NCI-H2196 treated with DMSO at 0.1 percent for 48 hours (cell line): ENCODE measurements at regions not wholly inside any gene's neighbourhood (a gene's known extent, or its start where the extent isn't known, plus 50 kb on each side); places are given as distances from the start of the nearest gene placed in this dataset.
"Not testable (repeated sequence)": the region's sequence is repeated elsewhere in the genome, so short reads cannot be mapped to it uniquely, and the experiment has no call there.

ENCODE experiments used
- DNase-seq: peaks from one replicate; lab custom pipeline; 2025; ENCODE audit not compliant: unreplicated experiment; lab: John Stamatoyannopoulos, UW

- DNase-seq, result no peak
Measured at GRCh38 chr3:35417080-35417479, 222.2 kb upstream of the ARPP21 start.

DNA sequence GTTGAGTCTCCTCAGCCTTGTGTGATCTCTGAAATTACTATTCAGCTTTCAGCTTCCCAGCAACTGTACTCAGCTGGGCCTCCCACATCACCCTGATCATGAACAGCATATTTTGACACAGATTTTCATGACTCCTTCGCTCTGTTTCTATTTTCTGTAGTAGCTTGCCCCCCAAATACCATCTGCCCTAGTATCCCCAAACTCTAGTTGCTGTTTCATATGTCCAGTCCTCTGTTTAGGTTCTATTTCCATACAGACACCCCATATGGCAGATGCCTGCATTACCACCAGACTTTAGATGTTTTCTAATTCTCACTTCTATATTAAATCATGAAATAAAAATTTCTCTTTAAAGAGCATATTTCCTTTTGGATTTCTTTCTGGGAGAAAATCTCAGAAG is 217.2 kb upstream of the ARPP21 start:
- DNase-seq, result no peak

GRCh38 chr3:35422836-35423601 is 216.3 kb upstream of the ARPP21 start:
- DNase-seq, result no peak

DNA sequence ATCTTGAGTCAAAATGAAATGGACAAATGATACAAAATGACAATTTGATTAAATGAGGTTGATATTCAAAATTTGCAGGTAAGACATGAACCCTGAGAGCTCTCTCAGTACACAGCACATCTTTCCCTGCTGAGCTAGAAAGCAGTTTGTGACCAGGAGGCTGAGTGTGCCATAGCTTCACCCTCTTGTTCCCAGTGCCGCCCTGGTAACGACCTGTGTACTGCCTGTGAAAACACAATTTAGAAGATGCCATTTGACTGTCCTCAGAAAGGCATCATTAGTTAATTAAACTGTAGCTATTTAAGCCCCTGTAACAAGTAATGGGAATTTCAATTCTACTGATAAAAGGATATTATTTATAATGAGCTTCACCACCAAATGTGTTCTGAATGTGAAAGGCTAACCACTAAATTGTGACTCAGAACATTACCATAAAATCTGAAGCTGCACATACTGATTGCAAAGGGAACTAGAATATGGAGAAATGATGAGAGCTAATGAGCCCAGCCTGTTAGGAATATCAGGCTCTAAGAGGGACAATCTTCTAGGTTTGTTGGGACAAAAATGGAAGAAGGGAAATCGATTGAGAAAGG is 212.9 kb upstream of the ARPP21 start:
- DNase-seq, result no peak

DNA sequence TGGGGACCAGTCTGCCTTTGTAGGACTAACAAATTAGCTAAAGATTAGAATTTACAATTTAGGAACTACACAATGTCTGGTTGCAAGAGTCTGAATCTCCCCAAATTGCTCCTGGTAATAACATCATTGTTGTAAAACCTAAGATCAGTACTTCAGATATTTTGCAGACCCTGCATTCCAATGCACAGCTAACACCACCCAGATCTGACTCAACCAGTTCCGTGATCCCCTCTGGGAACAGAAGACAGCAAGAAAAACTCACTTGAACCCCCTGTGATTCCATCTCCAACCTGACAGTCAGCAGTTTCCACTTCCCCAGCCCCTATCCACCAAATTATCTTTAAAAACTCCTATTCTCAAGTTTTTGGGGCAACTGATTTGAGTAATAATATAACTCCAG is 201.9 kb upstream of the ARPP21 start:
- no peak for DNase-seq

DNA sequence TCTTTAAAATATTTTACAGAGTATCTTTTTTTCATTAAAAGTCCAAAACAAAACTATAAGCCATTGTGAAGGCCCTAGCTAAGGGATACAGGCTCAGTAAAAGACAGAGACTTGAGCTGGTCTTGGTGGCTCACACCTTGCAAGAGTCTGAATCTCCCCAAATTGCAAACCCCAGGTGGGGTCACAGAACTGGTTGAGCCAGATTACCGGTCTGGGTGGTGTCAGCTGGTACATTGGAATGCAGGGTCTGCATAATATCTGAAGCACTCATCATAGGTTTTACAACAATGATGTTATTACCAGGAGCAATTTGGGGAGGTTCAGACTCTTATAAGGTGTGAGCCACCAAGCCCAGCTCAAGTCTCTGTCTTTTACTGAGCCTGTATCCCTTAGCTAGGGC is 201.2 kb upstream of the ARPP21 start:
- no peak for DNase-seq

DNA sequence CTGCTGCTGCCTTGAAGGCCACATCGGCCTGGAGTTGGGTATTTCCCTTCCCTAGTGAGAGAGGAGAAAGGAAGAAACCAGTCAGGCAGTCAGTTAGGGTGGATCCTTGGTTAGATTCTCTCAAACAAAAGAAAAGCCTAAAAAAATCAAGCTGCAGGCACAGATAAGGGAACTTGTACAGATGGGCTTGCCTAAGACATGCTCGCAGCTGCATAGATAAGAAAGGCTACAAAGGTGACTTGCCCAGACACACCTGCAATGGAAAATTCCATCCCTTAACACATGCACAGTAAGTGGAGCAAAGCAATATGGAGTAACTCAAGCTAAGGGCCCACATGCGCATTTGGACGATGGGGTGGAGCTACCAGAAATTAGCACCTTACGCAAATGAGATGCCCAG is 199.7 kb upstream of the ARPP21 start:
- DNase-seq, result no peak

DNA sequence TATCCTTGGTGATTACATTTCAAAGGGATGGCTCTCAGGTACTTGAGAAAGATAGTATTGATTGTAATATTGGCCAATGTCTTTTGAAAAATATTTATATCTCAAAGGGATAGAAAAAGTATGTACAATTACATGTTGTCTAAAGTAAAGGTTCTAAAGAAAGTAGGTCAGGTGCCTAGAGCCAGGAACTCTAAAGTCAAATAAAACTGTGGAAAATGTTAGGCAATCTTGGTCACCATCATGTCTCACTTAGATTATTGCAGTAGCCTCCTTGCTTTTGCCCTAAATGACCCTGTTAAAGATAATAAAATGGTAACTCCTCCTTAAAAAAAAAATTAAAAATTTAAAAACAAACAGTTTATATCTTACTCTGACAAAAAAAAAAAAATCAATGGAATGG is 198.5 kb upstream of the ARPP21 start:
- no peak for DNase-seq

GRCh38 chr3:35446896-35447295 is 192.4 kb upstream of the ARPP21 start:
- DNase-seq, result no peak

DNA sequence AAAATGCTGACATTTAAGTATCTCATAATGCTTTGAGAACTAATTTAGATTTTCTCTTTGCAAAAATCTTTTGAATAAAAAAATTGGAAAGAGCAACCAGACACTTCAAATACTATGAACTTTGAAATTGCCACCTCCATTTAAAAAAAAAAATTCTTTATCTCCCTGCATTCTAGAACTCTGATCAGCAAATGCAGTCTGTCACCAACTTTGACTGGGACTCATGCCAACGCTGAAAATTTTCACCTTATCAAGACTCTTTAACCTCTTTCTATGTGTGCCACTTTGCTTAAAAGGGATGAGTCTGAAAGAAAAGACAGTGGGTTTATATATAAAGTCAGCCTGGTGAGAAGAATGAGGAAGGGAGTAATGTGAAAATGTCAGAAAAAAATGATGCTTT is 191.2 kb upstream of the ARPP21 start:
- no peak for DNase-seq

DNA sequence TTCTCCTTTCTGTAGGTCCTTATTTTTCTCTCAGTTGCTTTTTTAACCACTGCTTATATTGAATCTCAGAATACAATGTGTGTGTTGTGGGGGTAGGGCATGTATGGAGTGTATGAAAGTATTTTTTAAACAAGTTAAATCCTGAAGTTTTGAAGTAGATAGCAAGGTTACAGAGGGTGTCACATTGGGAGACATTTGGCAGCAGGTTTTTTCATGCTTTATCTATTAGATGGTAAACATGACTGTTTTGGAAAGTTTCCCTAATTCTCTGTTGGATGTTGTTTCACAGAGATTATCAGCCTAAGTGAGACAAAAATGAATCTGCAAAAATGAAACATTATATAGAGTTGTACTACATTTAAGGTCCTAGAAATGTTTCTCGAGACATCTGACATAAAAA is 190.6 kb upstream of the ARPP21 start:
- no peak for DNase-seq

DNA sequence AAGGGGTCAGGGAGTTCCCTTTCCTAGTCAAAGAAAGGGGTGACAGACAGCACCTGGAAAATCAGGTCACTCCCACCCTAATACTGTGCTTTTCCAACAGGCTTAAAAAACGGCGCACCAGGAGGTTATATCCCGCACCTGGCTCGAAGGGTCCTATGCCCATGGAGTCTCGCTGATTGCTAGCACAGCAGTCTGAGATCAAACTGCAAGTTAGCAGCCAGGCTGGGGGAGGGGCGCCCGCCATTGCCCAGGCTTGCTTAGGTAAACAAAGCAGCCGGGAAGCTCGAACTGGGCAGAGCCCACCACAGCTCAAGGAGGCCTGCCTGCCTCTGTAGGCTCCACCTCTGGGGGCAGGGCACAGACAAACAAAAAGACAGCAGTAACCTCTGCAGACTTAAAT is 184.5 kb upstream of the ARPP21 start:
- not testable (repeated sequence) for DNase-seq

- DNase-seq, result no peak
Measured at GRCh38 chr3:35473956-35474355, 165.4 kb upstream of the ARPP21 start.

DNA sequence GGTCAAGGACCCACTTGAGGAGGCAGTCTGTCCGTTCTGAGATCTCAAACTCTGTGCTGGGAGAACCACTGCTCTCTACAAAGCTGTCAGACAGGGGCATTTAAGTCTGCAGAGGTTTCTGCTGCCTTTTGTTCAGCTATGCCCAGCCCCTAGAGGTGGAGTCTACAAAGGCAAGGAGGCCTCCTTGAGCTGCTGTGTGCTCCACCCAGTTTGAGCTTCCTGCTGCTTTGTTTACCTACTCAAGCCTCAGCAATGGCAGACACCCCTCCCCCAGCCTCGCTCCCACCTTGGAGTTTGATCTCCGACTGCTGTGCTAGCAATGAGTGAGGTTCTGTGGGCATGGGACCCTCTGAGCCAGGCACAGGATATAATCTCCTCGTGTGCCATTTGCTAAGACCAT is 156.8 kb upstream of the ARPP21 start:
- not testable (repeated sequence) for DNase-seq

DNA sequence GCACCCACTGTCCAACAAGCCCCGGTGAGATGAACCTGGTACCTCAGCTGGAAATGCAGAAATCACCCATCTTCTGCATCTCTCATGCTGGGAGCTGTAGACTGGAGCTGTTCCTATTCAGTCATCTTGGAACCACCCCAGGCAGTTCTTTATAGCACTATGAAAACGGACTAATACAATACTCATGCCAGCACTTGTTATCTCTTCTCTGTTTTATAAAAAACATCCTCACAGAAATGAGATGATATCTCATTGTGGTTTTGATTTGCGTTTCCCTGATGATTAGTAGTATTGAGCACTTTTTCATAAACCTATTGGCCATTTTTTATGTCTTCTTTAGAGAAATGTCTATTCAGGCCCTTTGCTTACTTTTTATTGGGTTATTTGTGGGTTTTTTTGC is 156.2 kb upstream of the ARPP21 start:
- DNase-seq, result no peak

DNA sequence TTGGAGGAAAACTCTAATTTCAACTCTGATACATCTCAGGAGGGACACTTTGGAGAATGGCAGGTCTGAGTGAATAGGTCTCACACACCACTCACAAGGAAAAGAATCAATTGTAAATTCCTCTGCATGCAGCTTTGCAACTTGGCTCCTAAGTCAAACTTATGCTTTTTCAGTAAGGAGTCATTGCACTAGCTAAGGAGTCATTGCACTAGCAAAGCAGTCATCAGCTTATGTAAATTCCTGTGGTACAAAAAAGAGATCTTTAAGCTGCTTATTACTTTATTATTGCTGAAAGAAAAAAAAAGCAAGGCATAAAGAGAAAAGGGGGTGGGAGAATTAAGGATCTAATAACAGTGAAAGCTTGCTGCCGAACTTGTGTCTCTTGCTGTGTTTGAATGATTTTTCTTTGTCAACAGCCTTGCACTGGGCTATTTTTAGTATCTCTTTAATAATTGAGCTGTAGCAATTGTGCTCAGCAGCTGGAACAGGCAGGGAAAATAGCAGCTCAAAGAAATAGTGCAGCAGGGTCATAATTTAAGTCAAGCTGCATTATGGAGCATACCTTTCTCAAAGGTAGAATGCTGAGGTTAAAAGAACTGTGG is 154.3 kb upstream of the ARPP21 start:
- no peak for DNase-seq

DNA sequence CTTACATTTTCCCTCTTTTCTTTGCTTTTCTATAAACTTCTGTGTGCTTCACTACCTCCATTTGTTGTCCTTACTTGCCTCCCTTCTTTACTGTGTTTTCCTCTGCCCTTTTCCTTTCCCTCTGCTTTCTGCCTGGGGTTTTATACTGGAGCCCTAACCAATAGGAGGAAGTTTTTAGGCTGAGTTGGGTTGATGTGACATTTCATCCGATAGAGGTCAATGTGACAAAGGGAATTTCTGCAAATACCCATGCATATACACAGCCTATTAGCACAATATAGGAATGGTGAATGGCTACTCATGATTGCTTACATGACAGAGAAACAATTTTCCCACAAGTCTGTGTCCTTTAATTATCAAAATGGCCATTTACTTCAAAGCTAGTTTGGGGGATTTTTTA is 153.0 kb upstream of the ARPP21 start:
- no peak for DNase-seq

DNA sequence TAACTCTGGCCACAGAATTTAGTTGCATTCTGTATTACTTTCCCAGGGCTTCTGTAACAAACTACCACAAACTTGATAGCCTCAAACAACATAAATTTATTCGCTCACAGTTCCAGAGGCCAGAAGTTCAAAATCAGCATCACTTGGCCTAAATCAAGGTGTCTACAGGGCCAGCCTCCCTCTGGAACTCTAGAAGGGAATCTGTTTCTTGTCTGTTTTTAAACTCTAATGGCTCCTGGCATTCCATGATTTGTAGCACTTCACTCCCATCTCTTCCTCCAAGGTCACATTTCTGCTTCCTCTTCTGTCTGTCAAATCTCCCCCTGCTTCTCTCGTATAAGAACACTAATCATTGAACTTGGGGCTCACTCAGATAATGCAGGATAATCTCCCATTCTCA is 151.9 kb upstream of the ARPP21 start:
- no peak for DNase-seq

- DNase-seq, result no peak
Measured at GRCh38 chr3:35488526-35488925, 150.8 kb upstream of the ARPP21 start.

- DNase-seq, result no peak
Measured at GRCh38 chr3:35492841-35493240, 146.5 kb upstream of the ARPP21 start.

GRCh38 chr3:35498506-35499210 is 140.7 kb upstream of the ARPP21 start:
- DNase-seq, result no peak
